ENCODE measurements at regions not wholly inside any gene's neighbourhood (a gene's known extent, or its start where the extent isn't known, plus 50 kb on each side); places are given as distances from the start of the nearest gene placed in this dataset.

DNA sequence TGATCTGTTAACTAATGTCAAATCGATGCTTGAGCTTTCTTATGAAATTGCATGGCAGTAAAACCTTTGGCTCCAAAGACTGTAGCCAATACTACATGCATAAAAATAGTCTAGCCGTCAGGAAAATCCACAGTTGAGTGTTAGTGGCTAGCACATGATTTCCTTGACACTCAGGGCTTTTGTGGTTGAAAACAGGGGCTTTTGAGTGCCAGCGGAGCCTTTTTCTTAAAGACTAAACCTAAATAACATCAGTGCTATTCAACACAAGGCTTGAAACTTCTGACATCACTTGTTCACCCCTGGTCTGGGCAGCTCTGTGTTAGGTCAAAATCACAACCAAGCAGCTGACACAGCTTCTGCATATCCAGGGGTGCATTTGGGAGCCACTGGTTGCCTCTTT, 124.2 kb upstream of the BMPER start:
- TF ChIP-seq CTCF (IDR thresholded peaks at IDR 0.05; ENCODE audit: borderline replicate concordance, control extremely low read depth, extremely low read depth, insufficient read depth, missing control alignments), result no peak
- in situ Hi-C loops (cut with MboI; ENCODE audit: low sequenced_read_pairs, unreplicated experiment), result no loop called here
- DNase-seq (ENCODE audit: low spot score), result no peak

- in situ Hi-C loops (cut with MboI; ENCODE audit: low sequenced_read_pairs, unreplicated experiment), result no loop called here
- TF ChIP-seq CTCF (IDR thresholded peaks at IDR 0.05; ENCODE audit: borderline replicate concordance, control extremely low read depth, extremely low read depth, insufficient read depth, missing control alignments), result no peak
- DNase-seq (ENCODE audit: low spot score), result no peak
Observed at GRCh38 chr7:33781796-33782195, 123.5 kb upstream of the BMPER start.

DNA sequence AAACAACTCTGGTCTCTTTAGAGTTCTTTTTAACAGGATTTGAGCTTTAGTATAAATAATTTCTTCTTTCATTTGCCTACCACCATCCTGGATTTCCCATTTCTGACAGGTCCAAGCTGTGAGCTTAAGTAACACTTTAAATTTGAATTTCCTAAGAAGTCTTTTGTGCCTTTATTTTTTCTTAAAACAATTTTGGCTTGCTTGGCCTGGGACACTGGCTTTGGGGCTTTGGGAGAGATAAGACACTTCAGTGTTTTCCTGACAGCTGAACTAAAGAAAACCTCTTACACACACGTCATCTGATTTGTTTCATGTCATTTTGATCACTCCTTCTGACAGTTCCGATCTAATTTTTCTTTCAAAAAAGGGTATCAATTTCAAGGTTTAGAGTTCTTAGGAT, 121.3 kb upstream of the BMPER start:
- in situ Hi-C loops (cut with MboI; ENCODE audit: low sequenced_read_pairs, unreplicated experiment), result no loop called here
- TF ChIP-seq CTCF (IDR thresholded peaks at IDR 0.05; ENCODE audit: borderline replicate concordance, control extremely low read depth, extremely low read depth, insufficient read depth, missing control alignments), result no peak

GRCh38 chr7:33788531-33788930, 116.8 kb upstream of the BMPER start:
- TF ChIP-seq CTCF (IDR thresholded peaks at IDR 0.05; ENCODE audit: borderline replicate concordance, control extremely low read depth, extremely low read depth, insufficient read depth, missing control alignments), result no peak
- DNase-seq (ENCODE audit: low spot score), result no peak
- in situ Hi-C loops (cut with MboI; ENCODE audit: low sequenced_read_pairs, unreplicated experiment), result no loop called here

More for the DNA sequence above, 121.3 kb upstream of the BMPER start:
- no peak for DNase-seq (ENCODE audit: low spot score)

DNA sequence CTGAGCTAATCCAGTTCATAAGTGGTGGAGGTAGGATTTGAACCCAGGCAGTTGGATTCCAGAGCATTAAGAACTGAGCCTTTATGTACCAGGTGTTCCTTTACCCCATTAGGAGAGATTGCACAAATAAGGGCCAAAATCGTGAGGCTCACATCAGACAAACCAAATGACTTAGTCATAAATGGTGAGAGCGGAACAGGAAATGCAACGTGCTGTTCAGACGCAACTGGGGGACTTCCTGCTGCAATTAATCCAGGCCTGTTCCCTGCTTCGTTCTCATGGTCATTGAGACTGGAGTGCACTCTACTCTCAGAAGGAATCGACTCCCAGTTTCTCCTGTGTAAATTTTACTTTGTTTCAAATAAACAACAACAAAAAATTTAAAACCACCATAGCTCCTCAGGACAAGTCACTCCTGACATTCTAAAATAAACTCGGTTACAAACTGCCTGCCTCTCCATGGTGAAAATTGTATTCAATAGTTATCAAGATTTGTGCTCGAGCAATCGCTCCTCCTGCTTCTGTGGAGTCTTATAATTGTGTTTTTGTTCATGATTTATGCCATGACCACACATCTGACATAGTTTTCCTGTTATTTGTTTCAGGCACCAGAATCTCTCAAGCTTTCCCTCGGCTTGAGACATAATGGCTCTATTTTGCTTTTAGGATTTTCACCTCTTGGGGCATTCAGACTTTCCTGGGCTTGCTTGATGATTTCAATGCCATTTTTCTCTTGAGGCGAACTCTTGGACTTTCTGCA, 115.3 kb upstream of the BMPER start:
- no peak for TF ChIP-seq CTCF (IDR thresholded peaks at IDR 0.05; ENCODE audit: borderline replicate concordance, control extremely low read depth, extremely low read depth, insufficient read depth, missing control alignments)
- no peak for DNase-seq (ENCODE audit: low spot score)
- in situ Hi-C loops (cut with MboI; ENCODE audit: low sequenced_read_pairs, unreplicated experiment), result no loop called here

GRCh38 chr7:33790746-33791145, 114.6 kb upstream of the BMPER start:
- in situ Hi-C loops (cut with MboI; ENCODE audit: low sequenced_read_pairs, unreplicated experiment), result no loop called here
- no peak for DNase-seq (ENCODE audit: low spot score)
- TF ChIP-seq CTCF (IDR thresholded peaks at IDR 0.05; ENCODE audit: borderline replicate concordance, control extremely low read depth, extremely low read depth, insufficient read depth, missing control alignments), result no peak

Data from GM13976 (cell line).